Panc1 (cell line): ENCODE measurements at regions not wholly inside any gene's neighbourhood (a gene's known extent, or its start where the extent isn't known, plus 50 kb on each side); places are given as distances from the start of the nearest gene placed in this dataset.

Experiments used
- ATAC-seq: fragments of 200-7000 bp; cut with Tn5 transposase; 2 replicates; pipeline ENCODE4 v1.9.1; 2020; ENCODE audit warnings: mild to moderate bottlenecking, moderate library complexity
- BruUV-seq: library from RNA; stranded (reverse); fragments of 400-500 nt; replicated peaks from 2 replicates; lab custom pipeline; 2021; lab: Mats Ljungman, UMichigan
- CTCF ChIA-PET: fragments of 300-600 bp; sonication (Branson Sonifier 250); formaldehyde crosslinking; loops from one replicate; lab custom pipeline; 2022; ENCODE audit warnings: antibody characterized with exemption; lab: Charles Lee
- POLR2A ChIA-PET: fragments of 300-600 bp; sonication (Branson Sonifier 250); formaldehyde crosslinking; loops from one replicate; lab custom pipeline; 2022; ENCODE audit warnings: antibody characterized with exemption; lab: Charles Lee
- DNase-seq: peaks from one replicate; pipeline ENCODE4 v3.0.0-alpha.2; 2010; ENCODE audit warnings: low read depth, low spot score
- H3K27ac ChIP-seq: 2 replicates; pipeline ENCODE4 v1.5.1; 2011; ENCODE audit warnings: mild to moderate bottlenecking, low read length, inconsistent platforms
- H3K27me3 ChIP-seq: fragments of 200-500 bp; sonication (Bioruptor generic); 2 replicates; pipeline ENCODE4 v1.6.0; 2014; ENCODE audit warnings: low read length, inconsistent platforms; ENCODE audit not compliant: control insufficient read depth, insufficient read depth
- H3K36me3 ChIP-seq: fragments of 200-500 bp; sonication (Bioruptor generic); 2 replicates; pipeline ENCODE4 v1.5.1; 2014; ENCODE audit warnings: inconsistent platforms, mild to moderate bottlenecking, low read length, moderate library complexity; ENCODE audit not compliant: control insufficient read depth, insufficient read depth
- H3K4me1 ChIP-seq: 2 replicates; pipeline ENCODE4 v1.5.1; 2011; ENCODE audit warnings: inconsistent platforms, mild to moderate bottlenecking, low read length, moderate library complexity; ENCODE audit not compliant: control insufficient read depth, insufficient read depth
- H3K4me3 ChIP-seq, 2 experiments: 2 replicates each; pipeline ENCODE4 v1.5.1; 2011 to 2012; ENCODE audit warnings: low read depth in 2 of 2, low read length in 2 of 2, mild to moderate bottlenecking in 2 of 2, inconsistent platforms in 1 of 2, moderate library complexity in 1 of 2
- H3K9me3 ChIP-seq: fragments of 200-500 bp; sonication (Bioruptor generic); 2 replicates; pipeline ENCODE4 v1.5.1; 2014; ENCODE audit warnings: low read depth, mild to moderate bottlenecking, inconsistent platforms, low read length, moderate library complexity; ENCODE audit not compliant: control insufficient read depth, insufficient read depth
- CTCF ChIP-seq: fragments of 450-650 bp; IDR thresholded peaks from 2 replicates; pipeline ENCODE4 v1.5.1; 2017; ENCODE audit warnings: mild to moderate bottlenecking
- POLR2AphosphoS5 ChIP-seq: IDR thresholded peaks from 2 replicates; pipeline ENCODE4 v1.6.1; 2012; ENCODE audit warnings: mild to moderate bottlenecking, low read depth, low read length, moderate library complexity
- REST ChIP-seq, 2 experiments: IDR thresholded peaks; 2 replicates each; pipeline ENCODE4 v1.6.1; 2011 to 2012; ENCODE audit warnings: low read depth in 2 of 2, control low read depth in 1 of 2, low read length in 1 of 2, mild to moderate bottlenecking in 1 of 2, moderate library complexity in 1 of 2; ENCODE audit not compliant: insufficient read depth in 1 of 2
- SIN3A ChIP-seq: IDR thresholded peaks from 2 replicates; pipeline ENCODE4 v1.6.1; 2012; ENCODE audit warnings: low read depth, mild to moderate bottlenecking, low read length, moderate library complexity, borderline replicate concordance; ENCODE audit not compliant: insufficient read depth
- TCF7L2 ChIP-seq: IDR thresholded peaks from 2 replicates; pipeline ENCODE4 v1.6.1; 2011; ENCODE audit warnings: mild to moderate bottlenecking, low read depth, low read length, inconsistent platforms
- in situ Hi-C: cut with HindIII; loops from 2 replicates; pipeline ENCODE4 v1.10.0; 2016; ENCODE audit warnings: low sequenced_read_pairs, low pct_unique_long_range_greater_than_20kb
- intact Hi-C: fragments of 100-400 bp; cut with micrococcal nuclease; formaldehyde crosslinking; loops from one replicate; pipeline ENCODE4 v1.10.0; 2022; ENCODE audit not compliant: unreplicated experiment

DNA sequence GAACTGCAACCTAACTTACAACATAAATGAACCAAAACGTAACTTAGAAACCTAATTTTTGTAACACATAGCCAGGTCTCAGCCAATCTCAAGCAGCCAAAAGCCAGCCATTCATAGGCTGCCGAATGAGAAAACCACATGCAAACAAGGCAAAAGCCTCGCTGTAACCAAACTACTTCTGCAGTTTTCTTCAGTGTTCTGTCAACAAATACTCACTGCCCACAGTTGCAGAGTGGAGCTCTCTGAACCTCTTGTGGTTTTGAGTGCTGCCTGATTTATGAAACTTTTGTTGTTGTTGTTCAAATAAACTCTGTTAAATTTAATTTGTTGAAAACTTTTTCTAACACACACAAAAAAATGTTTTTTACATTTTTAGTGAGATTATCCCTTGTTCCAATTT, 251.2 kb downstream of the PAPSS1 start:
- intact Hi-C loops (no loop called here), in situ Hi-C loops (no loop called here)
- no peak for DNase-seq
- no peaks in the 10 kb centered on the region for H3K27me3 ChIP-seq
- no peaks in the 10 kb centered on the region for H3K36me3 ChIP-seq
- H3K4me1 ChIP-seq, result no peaks in the 10 kb centered on the region
- ChIA-PET CTCF (no interaction called here), POLR2A (no interaction called here)
- H3K27ac ChIP-seq, result no peak overlapping the region
- BruUV-seq, result no TSS peak
- H3K4me3 ChIP-seq, result no peak overlapping the region
- TF ChIP-seq REST (IDR thresholded peaks at IDR 0.05; ENCODE audit: insufficient read depth in 1 of 2, low read depth in 2 of 2, low read length in 1 of 2) (no peak), TCF7L2 (no peak), SIN3A (no peak), CTCF (no peak), POLR2AphosphoS5 (no peak)
- no peaks in the 10 kb centered on the region for H3K9me3 ChIP-seq
- no peak for ATAC-seq

- H3K36me3 ChIP-seq, result no peaks in the 10 kb centered on the region
- no TSS peak for BruUV-seq
- no peak for DNase-seq
- H3K27me3 ChIP-seq, result no peaks in the 10 kb centered on the region
- POLR2A ChIA-PET, result no interaction called here
- H3K4me3 ChIP-seq, result no peak overlapping the region
- intact Hi-C loops (no loop called here), in situ Hi-C loops (no loop called here)
- H3K4me1 ChIP-seq, result no peaks in the 10 kb centered on the region
- no peak overlapping the region for H3K27ac ChIP-seq
- H3K9me3 ChIP-seq, result no peaks in the 10 kb centered on the region
- no peak for ATAC-seq
- CTCF ChIA-PET, result no interaction called here
- TF ChIP-seq REST (IDR thresholded peaks at IDR 0.05; ENCODE audit: insufficient read depth in 1 of 2, low read depth in 2 of 2, low read length in 1 of 2) (no peak), CTCF (no peak), POLR2AphosphoS5 (no peak), TCF7L2 (no peak), SIN3A (no peak)
Measured at GRCh38 chr4:107468156-107468555, 251.9 kb downstream of the PAPSS1 start.
